DND-41 (cell line): ENCODE measurements at regions not wholly inside any gene's neighbourhood (a gene's known extent, or its start where the extent isn't known, plus 50 kb on each side); places are given as distances from the start of the nearest gene placed in this dataset.

Experiments used
- ATAC-seq: fragments of 200-7000 bp; cut with Tn5 transposase; 3 replicates; pipeline ENCODE4 v1.9.1; 2021; ENCODE audit warnings: low read depth; ENCODE audit not compliant: insufficient read depth
- DNase-seq: peaks from one replicate; pipeline ENCODE4 v3.0.0-alpha.2; 2020
- H2AFZ ChIP-seq: 2 replicates; pipeline ENCODE4 v1.6.0; 2012; ENCODE audit warnings: low read depth, low read length
- H3K27ac ChIP-seq: 2 replicates; pipeline ENCODE4 v1.5.1; 2012; ENCODE audit warnings: low read length, inconsistent platforms
- H3K27me3 ChIP-seq: fragments of 200-600 bp; sonication (generic); 2 replicates; pipeline ENCODE4 v1.6.0; 2012; ENCODE audit warnings: low read length, mild to moderate bottlenecking, inconsistent platforms; ENCODE audit not compliant: insufficient read depth, poor library complexity
- H3K36me3 ChIP-seq: 2 replicates; pipeline ENCODE4 v1.5.1; 2012; ENCODE audit warnings: low read length, inconsistent platforms; ENCODE audit not compliant: insufficient read depth
- H3K4me1 ChIP-seq: 2 replicates; pipeline ENCODE4 v1.5.1; 2012; ENCODE audit warnings: mild to moderate bottlenecking, low read length; ENCODE audit not compliant: insufficient read depth
- H3K4me2 ChIP-seq: 2 replicates; pipeline ENCODE4 v1.6.0; 2012; ENCODE audit warnings: mild to moderate bottlenecking, moderate library complexity, low read length, inconsistent platforms; ENCODE audit not compliant: insufficient read depth
- H3K4me3 ChIP-seq, 2 experiments: fragments of 200-600 bp in 1 of 2; shearing (Covaris generic) in 1 of 2; 2 replicates each; pipeline ENCODE4 v1.5.1; 2012 to 2016; ENCODE audit warnings: inconsistent platforms in 2 of 2, low read length in 2 of 2, mild to moderate bottlenecking in 2 of 2, low read depth in 1 of 2, moderate library complexity in 1 of 2
- H3K79me2 ChIP-seq: 2 replicates; pipeline ENCODE4 v1.6.0; 2012; ENCODE audit warnings: low read length, inconsistent platforms; ENCODE audit not compliant: insufficient read depth
- H3K9ac ChIP-seq: 2 replicates; pipeline ENCODE4 v1.6.0; 2012; ENCODE audit warnings: low read depth, mild to moderate bottlenecking, inconsistent platforms, low read length, moderate library complexity
- H3K9me3 ChIP-seq: 2 replicates; pipeline ENCODE4 v1.5.1; 2012; ENCODE audit warnings: low read length, moderate library complexity, mild to moderate bottlenecking, inconsistent platforms; ENCODE audit not compliant: insufficient read depth, severe bottlenecking
- H4K20me1 ChIP-seq: 2 replicates; pipeline ENCODE4 v1.6.0; 2012; ENCODE audit warnings: low read length; ENCODE audit not compliant: insufficient read depth
- CTCF ChIP-seq: IDR thresholded peaks from 2 replicates; pipeline ENCODE4 v1.5.1; 2012; ENCODE audit warnings: borderline replicate concordance, low read length, moderate library complexity, mild to moderate bottlenecking; ENCODE audit not compliant: poor library complexity, severe bottlenecking; ENCODE audit errors: extremely low read depth
- EZH2 ChIP-seq: IDR thresholded peaks from 3 replicates; pipeline ENCODE4 v1.6.1; 2012; ENCODE audit warnings: borderline replicate concordance, low read depth, mild to moderate bottlenecking, moderate library complexity, low read length, inconsistent platforms; ENCODE audit not compliant: severe bottlenecking

GRCh38 chr1:83619170-83619896, 379.6 kb downstream of the TTLL7 start:
- no peak for DNase-seq
- Histone ChIP-seq H3K9ac (no peak overlapping the region), H3K27ac (no peak overlapping the region), H3K36me3 (no peaks in the 10 kb centered on the region), H2AFZ (no peak overlapping the region), H3K4me2 (no peak overlapping the region), H3K9me3 (no peaks in the 10 kb centered on the region), H3K4me1 (peaks cover 8% of the 10 kb centered on the region; the same call in 1 of the 2 replicates), H3K4me3 (no peak overlapping the region), H3K27me3 (no peaks in the 10 kb centered on the region), H4K20me1 (no peaks in the 10 kb centered on the region), H3K79me2 (no peaks in the 10 kb centered on the region)
- TF ChIP-seq CTCF (no peak), EZH2 (no peak)
- ATAC-seq, result no peak

- ATAC-seq (no peak), DNase-seq (no peak)
- Histone ChIP-seq H3K27ac (no peak overlapping the region), H3K36me3 (no peaks in the 10 kb centered on the region), H3K4me2 (no peak overlapping the region), H3K27me3 (no peaks in the 10 kb centered on the region), H3K4me3 (no peak overlapping the region), H2AFZ (no peak overlapping the region), H4K20me1 (no peaks in the 10 kb centered on the region), H3K79me2 (no peaks in the 10 kb centered on the region), H3K9me3 (no peaks in the 10 kb centered on the region), H3K4me1 (peaks cover 8% of the 10 kb centered on the region; the same call in 1 of the 2 replicates), H3K9ac (no peak overlapping the region)
- no peak for TF ChIP-seq EZH2
- TF ChIP-seq CTCF, result no peak
Observed at GRCh38 chr1:83617883-83618282, 381.0 kb downstream of the TTLL7 start.

GRCh38 chr1:83615370-83615769, 383.6 kb downstream of the TTLL7 start:
- peak; percentile 82 for ATAC-seq
- no peak for TF ChIP-seq EZH2
- TF ChIP-seq CTCF, result no peak

More at GRCh38 chr1:83615370-83615769, 383.6 kb downstream of the TTLL7 start:
- no peak overlapping the region for H2AFZ ChIP-seq
- H4K20me1 ChIP-seq, result no peaks in the 10 kb centered on the region
- H3K9ac ChIP-seq, result no peak overlapping the region
- no peaks in the 10 kb centered on the region for H3K79me2 ChIP-seq
- H3K36me3 ChIP-seq, result no peaks in the 10 kb centered on the region
- H3K27me3 ChIP-seq, result no peaks in the 10 kb centered on the region
- no peak overlapping the region for H3K4me2 ChIP-seq
- no peaks in the 10 kb centered on the region for H3K9me3 ChIP-seq
- DNase-seq, result peak; percentile 25
- H3K4me1 ChIP-seq, result peaks cover 8% of the 10 kb centered on the region; the same call in 1 of the 2 replicates
- no peak overlapping the region for H3K4me3 ChIP-seq
- no peak overlapping the region for H3K27ac ChIP-seq
